ES-I3 (cell line): ENCODE measurements at regions not wholly inside any gene's neighbourhood (a gene's known extent, or its start where the extent isn't known, plus 50 kb on each side); places are given as distances from the start of the nearest gene placed in this dataset.

Experiments
- H3K36me3 ChIP-seq: 2 replicates; pipeline ENCODE4 v1.6.1; 2013; ENCODE audit warnings: mild to moderate bottlenecking, low read length, control low read depth, moderate library complexity; ENCODE audit not compliant: insufficient read depth
- H3K4me1 ChIP-seq: 2 replicates; pipeline ENCODE4 v1.6.1; 2013; ENCODE audit warnings: mild to moderate bottlenecking, control low read depth, low read length; ENCODE audit not compliant: insufficient read depth
- H3K9ac ChIP-seq: 2 replicates; pipeline ENCODE4 v1.6.1; 2013; ENCODE audit warnings: low read depth, mild to moderate bottlenecking, low read length, moderate library complexity
- H3K9me3 ChIP-seq: 2 replicates; pipeline ENCODE4 v1.6.1; 2013; ENCODE audit warnings: mild to moderate bottlenecking, low read length, moderate library complexity; ENCODE audit not compliant: control insufficient read depth, insufficient read depth

- Histone ChIP-seq H3K9me3 (no peaks in the 10 kb centered on the region), H3K4me1 (peaks cover 28% of the 10 kb centered on the region), H3K36me3 (no peaks in the 10 kb centered on the region)
These were observed 284.7 kb upstream of the PWP1 start for GRCh38 chr12:107400686-107401447.

GRCh38 chr12:107402041-107403022 is 283.3 kb upstream of the PWP1 start:
- Histone ChIP-seq H3K9ac (no peak overlapping the region), H3K36me3 (no peaks in the 10 kb centered on the region), H3K9me3 (no peaks in the 10 kb centered on the region), H3K4me1 (peaks cover 18% of the 10 kb centered on the region)

More at GRCh38 chr12:107400686-107401447, 284.7 kb upstream of the PWP1 start:
- H3K9ac ChIP-seq, result no peak overlapping the region

- Histone ChIP-seq H3K9me3 (no peaks in the 10 kb centered on the region), H3K9ac (no peak overlapping the region), H3K4me1 (peaks cover 4% of the 10 kb centered on the region; the same call in 1 of the 2 replicates), H3K36me3 (no peaks in the 10 kb centered on the region)
These were observed 280.6 kb upstream of the PWP1 start for GRCh38 chr12:107404981-107405380.

- H3K4me1 ChIP-seq, result peaks cover 4% of the 10 kb centered on the region; the same call in 1 of the 2 replicates
- H3K36me3 ChIP-seq, result no peaks in the 10 kb centered on the region
- H3K9me3 ChIP-seq, result no peaks in the 10 kb centered on the region
- no peak overlapping the region for H3K9ac ChIP-seq
These were observed 280.2 kb upstream of the PWP1 start for GRCh38 chr12:107405436-107405835.

GRCh38 chr12:107406932-107407331 is 278.7 kb upstream of the PWP1 start:
- H3K4me1 ChIP-seq, result no peaks in the 10 kb centered on the region
- no peak overlapping the region for H3K9ac ChIP-seq
- H3K9me3 ChIP-seq, result no peaks in the 10 kb centered on the region
- no peaks in the 10 kb centered on the region for H3K36me3 ChIP-seq

GRCh38 chr12:107411792-107412535 is 273.6 kb upstream of the PWP1 start:
- Histone ChIP-seq H3K9me3 (no peaks in the 10 kb centered on the region), H3K36me3 (no peaks in the 10 kb centered on the region), H3K4me1 (no peaks in the 10 kb centered on the region), H3K9ac (no peak overlapping the region)

GRCh38 chr12:107415071-107415470 is 270.5 kb upstream of the PWP1 start:
- H3K9ac ChIP-seq, result no peak overlapping the region
- H3K9me3 ChIP-seq, result no peaks in the 10 kb centered on the region

GRCh38 chr12:107415834-107416233 is 269.8 kb upstream of the PWP1 start:
- H3K36me3 ChIP-seq, result no peaks in the 10 kb centered on the region
- no peaks in the 10 kb centered on the region for H3K9me3 ChIP-seq
- H3K9ac ChIP-seq, result no peak overlapping the region
- H3K4me1 ChIP-seq, result no peaks in the 10 kb centered on the region

More at GRCh38 chr12:107415071-107415470, 270.5 kb upstream of the PWP1 start:
- Histone ChIP-seq H3K36me3 (no peaks in the 10 kb centered on the region), H3K4me1 (no peaks in the 10 kb centered on the region)

- Histone ChIP-seq H3K36me3 (no peaks in the 10 kb centered on the region), H3K9me3 (no peaks in the 10 kb centered on the region), H3K4me1 (no peaks in the 10 kb centered on the region), H3K9ac (no peak overlapping the region)
These were observed 268.6 kb upstream of the PWP1 start for GRCh38 chr12:107417004-107417403.

GRCh38 chr12:107418981-107419380 is 266.6 kb upstream of the PWP1 start:
- H3K9ac ChIP-seq, result no peak overlapping the region
- no peaks in the 10 kb centered on the region for H3K9me3 ChIP-seq
- no peaks in the 10 kb centered on the region for H3K36me3 ChIP-seq
- no peaks in the 10 kb centered on the region for H3K4me1 ChIP-seq

- Histone ChIP-seq H3K36me3 (no peaks in the 10 kb centered on the region), H3K4me1 (no peaks in the 10 kb centered on the region), H3K9me3 (no peaks in the 10 kb centered on the region), H3K9ac (no peak overlapping the region)
These were observed 262.1 kb upstream of the PWP1 start for GRCh38 chr12:107423531-107423930.

GRCh38 chr12:107429006-107429705 is 256.4 kb upstream of the PWP1 start:
- H3K9me3 ChIP-seq, result no peaks in the 10 kb centered on the region
- no peaks in the 10 kb centered on the region for H3K36me3 ChIP-seq
- no peaks in the 10 kb centered on the region for H3K4me1 ChIP-seq
- no peak overlapping the region for H3K9ac ChIP-seq

- Histone ChIP-seq H3K4me1 (peaks cover 11% of the 10 kb centered on the region), H3K9ac (no peak overlapping the region), H3K9me3 (no peaks in the 10 kb centered on the region), H3K36me3 (no peaks in the 10 kb centered on the region)
These were observed 253.7 kb upstream of the PWP1 start for GRCh38 chr12:107431942-107432341.

- Histone ChIP-seq H3K4me1 (peaks cover 28% of the 10 kb centered on the region), H3K36me3 (no peaks in the 10 kb centered on the region), H3K9ac (no peak overlapping the region), H3K9me3 (no peaks in the 10 kb centered on the region)
These were observed 250.5 kb upstream of the PWP1 start for GRCh38 chr12:107435072-107435471.
